ENCODE measurements at regions not wholly inside any gene's neighbourhood (a gene's known extent, or its start where the extent isn't known, plus 50 kb on each side); places are given as distances from the start of the nearest gene placed in this dataset.

GRCh38 chr3:159816512-159816911, 172.1 kb upstream of the IL12A start:
- Mint-ChIP-seq H3K4me3 (no peak overlapping the region), H3K27me3 (peaks cover 11% of the 10 kb centered on the region), H3K27ac (no peak overlapping the region), H3K4me1 (peaks cover 6% of the 10 kb centered on the region), H3K9me3 (no peaks in the 10 kb centered on the region), H3K36me3 (no peaks in the 10 kb centered on the region)
- no peak for ATAC-seq

DNA sequence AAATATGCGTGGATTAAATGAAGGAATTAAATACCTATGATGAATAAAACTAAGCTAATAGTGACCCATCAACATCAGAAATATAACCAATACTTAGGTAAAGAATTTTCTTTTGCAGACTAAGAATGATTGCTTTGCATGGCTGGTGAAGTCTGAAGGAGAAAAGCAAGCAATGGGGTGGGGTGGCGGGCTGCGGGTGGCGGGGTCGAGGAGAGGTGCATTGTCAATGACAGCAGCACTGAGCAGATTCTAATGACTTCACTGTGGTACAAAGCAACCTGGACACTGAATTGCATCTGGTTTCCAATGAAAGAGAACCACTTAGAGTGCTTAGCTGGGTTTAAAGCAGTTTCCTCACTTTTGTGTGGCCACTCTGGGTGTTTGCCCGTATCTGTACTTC, 171.5 kb upstream of the IL12A start:
- no peak overlapping the region for H3K27ac Mint-ChIP-seq
- no peak for ATAC-seq

GRCh38 chr3:159817571-159817970, 171.1 kb upstream of the IL12A start:
- H3K36me3 Mint-ChIP-seq = no peaks in the 10 kb centered on the region
- ATAC-seq = no peak

More for the DNA sequence above, 171.5 kb upstream of the IL12A start:
- no peak overlapping the region for H3K4me3 Mint-ChIP-seq
- H3K9me3 Mint-ChIP-seq = peaks cover under 1% of the 10 kb centered on the region
- H3K4me1 Mint-ChIP-seq = peaks cover 6% of the 10 kb centered on the region
- H3K36me3 Mint-ChIP-seq = no peaks in the 10 kb centered on the region
- H3K27me3 Mint-ChIP-seq = peaks cover 14% of the 10 kb centered on the region

DNA sequence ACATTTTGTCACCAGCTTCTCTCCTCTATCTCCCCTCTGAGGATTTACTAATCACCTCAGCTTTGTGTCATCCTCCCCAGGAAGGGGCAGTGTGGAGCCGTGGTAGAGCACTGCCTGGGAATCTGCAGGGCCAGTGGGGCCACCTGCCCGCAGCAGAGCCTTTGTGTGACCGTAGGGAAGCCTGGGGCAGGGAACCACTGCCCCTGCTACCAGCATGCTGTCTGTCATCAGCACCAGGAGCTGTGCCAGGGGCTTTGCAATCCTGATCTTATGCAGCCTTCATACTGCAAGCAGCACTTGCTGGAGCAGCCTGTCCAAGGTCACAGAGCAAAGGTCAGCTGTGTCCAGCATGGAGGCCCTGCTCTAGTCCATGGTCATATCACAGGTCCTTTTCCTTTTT, 170.2 kb upstream of the IL12A start:
- no peak overlapping the region for H3K4me3 Mint-ChIP-seq
- H3K36me3 Mint-ChIP-seq = no peaks in the 10 kb centered on the region
- peaks cover 20% of the 10 kb centered on the region for H3K27me3 Mint-ChIP-seq
- peaks cover 6% of the 10 kb centered on the region for H3K4me1 Mint-ChIP-seq
- H3K9me3 Mint-ChIP-seq = peaks cover 3% of the 10 kb centered on the region
- ATAC-seq = peak; percentile 21
- no peak overlapping the region for H3K27ac Mint-ChIP-seq

More at GRCh38 chr3:159817571-159817970, 171.1 kb upstream of the IL12A start:
- Mint-ChIP-seq H3K9me3 (peaks cover 3% of the 10 kb centered on the region), H3K4me3 (no peak overlapping the region), H3K27me3 (peaks cover 18% of the 10 kb centered on the region), H3K4me1 (peaks cover 6% of the 10 kb centered on the region), H3K27ac (no peak overlapping the region)

DNA sequence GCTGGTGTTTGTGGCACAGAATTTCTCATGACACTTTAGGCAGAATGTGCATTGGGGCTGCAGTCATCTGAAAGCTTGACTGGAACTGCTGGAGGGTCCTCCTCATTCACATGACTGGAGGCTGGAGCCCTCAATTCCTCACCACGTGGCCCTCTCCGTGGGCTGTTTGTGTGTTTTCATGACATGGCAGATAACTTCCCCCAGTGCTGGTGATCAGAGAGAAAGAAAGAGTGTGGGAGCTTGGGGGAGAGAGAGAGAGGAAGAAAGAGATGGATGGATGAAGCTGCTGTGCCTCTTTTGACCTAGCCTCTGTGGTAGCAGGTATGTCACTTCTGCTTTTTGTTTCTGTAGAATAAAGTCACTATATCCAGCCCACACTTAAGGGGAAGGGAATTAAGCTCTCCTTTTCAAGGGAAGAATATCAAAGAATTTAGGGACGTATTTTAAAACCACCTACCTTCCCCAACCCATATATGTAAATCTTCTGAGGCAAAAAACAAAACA, 169.6 kb upstream of the IL12A start:
- peak; percentile 58 for ATAC-seq
- Mint-ChIP-seq H3K4me3 (no peak overlapping the region), H3K4me1 (peaks cover 6% of the 10 kb centered on the region), H3K36me3 (no peaks in the 10 kb centered on the region), H3K27me3 (peaks cover 20% of the 10 kb centered on the region), H3K27ac (no peak overlapping the region), H3K9me3 (peaks cover 3% of the 10 kb centered on the region)

GRCh38 chr3:159819676-159820075, 169.0 kb upstream of the IL12A start:
- no peaks in the 10 kb centered on the region for H3K36me3 Mint-ChIP-seq
- H3K27me3 Mint-ChIP-seq = peaks cover 20% of the 10 kb centered on the region
- ATAC-seq = no peak
- no peak overlapping the region for H3K4me3 Mint-ChIP-seq
- H3K27ac Mint-ChIP-seq = no peak overlapping the region
- H3K4me1 Mint-ChIP-seq = peaks cover 6% of the 10 kb centered on the region
- H3K9me3 Mint-ChIP-seq = peaks cover 3% of the 10 kb centered on the region

GRCh38 chr3:159821110-159821509, 167.5 kb upstream of the IL12A start:
- Mint-ChIP-seq H3K27ac (no peak overlapping the region), H3K9me3 (peaks cover 3% of the 10 kb centered on the region), H3K4me3 (no peak overlapping the region), H3K36me3 (no peaks in the 10 kb centered on the region), H3K4me1 (peaks cover 6% of the 10 kb centered on the region), H3K27me3 (peaks cover 20% of the 10 kb centered on the region)
- no peak for ATAC-seq

DNA sequence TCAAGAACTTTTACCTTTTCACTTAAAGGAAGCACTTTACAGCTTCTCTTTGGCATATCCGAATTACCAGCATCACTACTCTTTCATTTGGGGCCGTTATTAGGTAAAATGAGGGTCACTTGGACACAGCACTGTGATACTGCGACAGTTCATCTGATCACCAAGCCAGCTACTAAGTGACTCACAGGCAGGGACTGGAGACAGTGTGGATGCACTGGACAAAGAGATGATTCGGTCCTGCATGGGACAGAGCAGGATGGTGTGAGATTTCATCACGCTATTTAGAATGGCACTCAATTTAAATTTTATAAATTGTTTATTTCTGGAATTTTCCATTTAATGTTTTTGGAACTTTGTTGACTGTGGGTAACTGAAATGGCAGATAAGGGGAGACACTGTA, 166.9 kb upstream of the IL12A start:
- Mint-ChIP-seq H3K36me3 (no peaks in the 10 kb centered on the region), H3K9me3 (peaks cover 3% of the 10 kb centered on the region), H3K4me3 (no peak overlapping the region), H3K4me1 (peaks cover 6% of the 10 kb centered on the region), H3K27me3 (peaks cover 20% of the 10 kb centered on the region), H3K27ac (no peak overlapping the region)
- no peak for ATAC-seq

DNA sequence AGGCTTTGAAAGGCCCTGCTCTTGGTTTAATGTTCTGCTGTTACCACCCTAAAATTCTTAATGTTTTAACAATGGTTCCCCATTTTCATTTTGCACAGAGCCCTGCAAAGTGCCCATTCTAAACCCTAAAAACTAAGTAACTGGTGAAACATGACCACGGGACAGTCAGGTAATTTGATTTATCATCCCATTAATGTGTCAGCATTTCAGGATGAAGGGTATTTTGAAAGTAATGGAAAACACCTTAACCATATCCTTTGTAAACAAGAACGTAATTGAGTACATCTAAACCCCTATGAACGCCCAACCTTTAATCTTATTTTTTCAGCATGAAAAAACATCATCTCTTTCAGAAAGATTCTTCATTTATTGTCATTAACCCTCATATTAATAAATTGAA, 164.9 kb upstream of the IL12A start:
- Mint-ChIP-seq H3K9me3 (peaks cover 3% of the 10 kb centered on the region), H3K27me3 (peaks cover 20% of the 10 kb centered on the region), H3K36me3 (no peaks in the 10 kb centered on the region), H3K4me1 (peaks cover 5% of the 10 kb centered on the region), H3K4me3 (no peak overlapping the region), H3K27ac (no peak overlapping the region)
- ATAC-seq = no peak

DNA sequence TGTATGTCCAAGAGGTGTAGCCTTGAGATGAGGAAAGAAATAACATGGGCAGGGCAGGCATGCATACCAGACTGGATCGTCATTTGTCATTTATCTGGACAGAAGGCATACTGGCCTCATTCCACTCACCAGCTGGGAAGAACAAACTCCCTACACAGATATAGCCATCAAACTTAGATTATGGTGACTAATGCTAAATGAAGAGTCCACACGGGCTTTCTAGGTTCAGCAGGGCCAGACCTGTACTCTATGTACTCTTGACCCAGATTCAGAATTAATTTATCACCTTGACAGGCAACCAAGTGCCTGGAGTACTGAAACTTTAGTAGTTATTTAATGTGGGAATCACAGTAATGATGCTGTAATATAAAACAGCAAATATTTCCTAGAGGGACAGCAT, 164.3 kb upstream of the IL12A start:
- ATAC-seq = no peak

GRCh38 chr3:159825216-159825854, 163.3 kb upstream of the IL12A start:
- Mint-ChIP-seq H3K27ac (no peak overlapping the region), H3K36me3 (no peaks in the 10 kb centered on the region), H3K27me3 (peaks cover 20% of the 10 kb centered on the region), H3K9me3 (peaks cover 3% of the 10 kb centered on the region), H3K4me3 (no peak overlapping the region), H3K4me1 (no peaks in the 10 kb centered on the region)
- no peak for ATAC-seq

More for the DNA sequence above, 164.3 kb upstream of the IL12A start:
- Mint-ChIP-seq H3K36me3 (no peaks in the 10 kb centered on the region), H3K4me1 (no peaks in the 10 kb centered on the region), H3K27ac (no peak overlapping the region), H3K4me3 (no peak overlapping the region), H3K9me3 (peaks cover 3% of the 10 kb centered on the region), H3K27me3 (peaks cover 20% of the 10 kb centered on the region)

- no peak overlapping the region for H3K27ac Mint-ChIP-seq
- H3K4me1 Mint-ChIP-seq = no peaks in the 10 kb centered on the region
- no peaks in the 10 kb centered on the region for H3K9me3 Mint-ChIP-seq
- H3K36me3 Mint-ChIP-seq = no peaks in the 10 kb centered on the region
- H3K27me3 Mint-ChIP-seq = no peaks in the 10 kb centered on the region
- no peak for ATAC-seq
- H3K4me3 Mint-ChIP-seq = no peak overlapping the region
Measured at GRCh38 chr3:159828542-159828943, 160.1 kb upstream of the IL12A start.

GRCh38 chr3:159829056-159829455, 159.6 kb upstream of the IL12A start:
- H3K27me3 Mint-ChIP-seq = no peaks in the 10 kb centered on the region
- H3K4me1 Mint-ChIP-seq = no peaks in the 10 kb centered on the region
- no peaks in the 10 kb centered on the region for H3K36me3 Mint-ChIP-seq
- ATAC-seq = no peak
- no peak overlapping the region for H3K27ac Mint-ChIP-seq
- H3K9me3 Mint-ChIP-seq = no peaks in the 10 kb centered on the region
- H3K4me3 Mint-ChIP-seq = no peak overlapping the region

DNA sequence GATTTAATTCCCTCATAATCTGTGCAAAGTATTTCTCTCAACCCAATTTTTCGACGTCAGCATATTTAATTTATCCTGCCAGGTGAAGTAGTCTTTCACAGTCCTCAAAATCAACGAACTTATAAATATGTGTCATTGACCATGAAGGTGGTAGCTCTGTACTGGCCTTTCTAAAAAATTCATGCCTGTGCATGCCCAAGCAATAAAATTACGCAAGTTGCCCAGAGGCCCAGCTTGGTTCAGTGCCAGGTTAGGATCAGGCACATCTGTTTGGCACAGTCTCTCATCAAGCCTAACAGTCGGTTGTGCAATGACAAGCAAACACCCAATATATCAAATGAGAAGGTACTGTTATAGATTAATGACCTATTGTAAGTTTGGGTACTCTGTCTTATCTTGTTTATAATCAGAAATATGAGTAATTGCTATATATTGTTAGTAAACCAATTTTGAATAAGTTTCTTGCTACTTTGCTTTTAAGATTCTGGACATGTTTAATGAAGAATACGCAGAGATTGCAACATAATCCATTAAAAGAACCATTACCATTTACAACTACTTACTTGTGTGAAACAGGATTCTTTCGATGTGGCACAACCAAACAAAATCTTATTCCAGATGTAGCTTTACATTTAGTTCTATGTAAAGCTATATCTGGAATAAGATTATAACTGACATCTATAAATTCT, 159.0 kb upstream of the IL12A start:
- no peaks in the 10 kb centered on the region for H3K27me3 Mint-ChIP-seq
- H3K4me3 Mint-ChIP-seq = no peak overlapping the region
- no peak overlapping the region for H3K27ac Mint-ChIP-seq
- no peaks in the 10 kb centered on the region for H3K4me1 Mint-ChIP-seq
- no peaks in the 10 kb centered on the region for H3K9me3 Mint-ChIP-seq
- no peaks in the 10 kb centered on the region for H3K36me3 Mint-ChIP-seq
- ATAC-seq = no peak

DNA sequence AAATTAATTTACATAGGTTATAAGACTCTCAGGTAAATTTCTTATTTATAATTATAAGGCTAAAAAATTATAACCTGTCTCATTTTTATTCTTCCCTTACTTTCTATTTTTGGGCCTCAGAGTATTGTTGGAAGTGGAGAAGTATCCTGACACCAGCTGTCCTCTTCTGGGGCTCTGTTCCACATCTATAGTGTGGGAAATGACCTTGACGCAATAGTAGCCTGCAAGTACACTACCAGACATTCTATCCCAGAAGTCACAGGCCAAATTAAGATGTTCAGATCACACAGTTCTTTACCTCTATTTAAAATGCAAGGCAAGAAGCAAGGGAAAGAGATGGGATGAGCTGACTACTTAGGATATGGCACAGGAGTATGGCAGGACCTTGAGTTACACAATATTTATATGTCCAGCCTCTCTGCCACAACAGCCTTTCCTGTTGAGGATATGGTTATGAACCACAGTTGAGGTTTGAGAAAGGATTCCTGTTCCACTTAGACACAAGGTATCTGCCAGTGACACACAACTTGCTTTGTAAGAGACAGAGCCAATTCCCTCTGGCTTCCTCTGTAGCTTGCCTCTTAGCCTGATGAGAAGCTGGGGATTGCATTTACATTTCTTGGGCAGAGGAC, 158.0 kb upstream of the IL12A start:
- no peak for ATAC-seq
- no peaks in the 10 kb centered on the region for H3K36me3 Mint-ChIP-seq
- no peak overlapping the region for H3K4me3 Mint-ChIP-seq
- H3K4me1 Mint-ChIP-seq = no peaks in the 10 kb centered on the region
- H3K27me3 Mint-ChIP-seq = no peaks in the 10 kb centered on the region
- H3K27ac Mint-ChIP-seq = no peak overlapping the region
- H3K9me3 Mint-ChIP-seq = no peaks in the 10 kb centered on the region

DNA sequence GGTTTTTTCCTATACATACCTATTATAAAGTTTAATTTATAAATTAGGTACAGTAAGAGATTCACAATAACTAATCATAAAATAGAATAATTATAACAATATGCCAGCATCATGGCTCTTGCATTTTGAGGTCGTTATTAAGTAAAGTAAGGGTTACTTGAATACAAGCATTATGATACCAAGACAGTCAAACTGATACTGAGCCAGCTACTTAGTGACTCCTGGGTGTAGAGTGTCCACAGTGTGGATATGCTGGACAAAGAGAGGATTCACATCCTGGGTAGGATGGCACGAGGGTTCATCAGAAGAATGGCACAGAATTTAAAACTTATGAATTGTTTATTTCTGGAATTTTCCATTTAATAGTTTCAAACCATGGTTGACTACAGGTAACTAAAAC, 157.2 kb upstream of the IL12A start:
- Mint-ChIP-seq H3K4me3 (no peak overlapping the region), H3K36me3 (no peaks in the 10 kb centered on the region), H3K27me3 (no peaks in the 10 kb centered on the region), H3K4me1 (no peaks in the 10 kb centered on the region), H3K9me3 (no peaks in the 10 kb centered on the region), H3K27ac (no peak overlapping the region)
- no peak for ATAC-seq

Measured in stimulated activated memory B cell treated with anti-CD40 and anti-IgM and Interleukin-4, amounts not matched to agents 10 μg/mL and 1 μg/mL and 100 μg/mL, for 72 hours (primary cell).